GM12874 (cell line): ENCODE measurements at regions not wholly inside any gene's neighbourhood (a gene's known extent, or its start where the extent isn't known, plus 50 kb on each side); places are given as distances from the start of the nearest gene placed in this dataset.

ENCODE experiments used
- TF ChIP-seq, protein P1 (sequence below): IDR thresholded peaks from 2 replicates; pipeline ENCODE4 v1.5.1; 2011; ENCODE audit warnings: low read depth, mild to moderate bottlenecking, control low read depth, low read length, moderate library complexity; ENCODE audit not compliant: insufficient read depth

DNA sequence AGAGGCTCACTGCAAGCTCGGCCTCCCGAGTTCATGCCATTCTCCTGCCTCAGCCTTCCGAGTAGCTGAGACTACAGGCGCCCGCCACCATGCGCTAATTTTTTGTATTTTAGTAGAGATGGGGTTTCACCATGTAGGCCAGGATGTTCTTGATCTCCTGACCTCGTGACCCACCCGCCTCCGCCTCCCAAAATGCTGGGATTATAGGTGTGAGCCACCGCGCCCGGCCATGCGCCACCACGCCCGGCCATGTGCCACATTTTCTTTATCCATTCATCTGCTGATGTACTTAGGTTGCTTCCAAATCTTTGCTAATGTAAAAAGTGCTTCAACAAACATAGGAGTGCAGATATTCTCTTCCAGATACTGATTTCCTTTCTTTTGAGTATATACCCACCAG is 408.6 kb downstream of the CAAP1 start:
- TF ChIP-seq, protein P1, sequence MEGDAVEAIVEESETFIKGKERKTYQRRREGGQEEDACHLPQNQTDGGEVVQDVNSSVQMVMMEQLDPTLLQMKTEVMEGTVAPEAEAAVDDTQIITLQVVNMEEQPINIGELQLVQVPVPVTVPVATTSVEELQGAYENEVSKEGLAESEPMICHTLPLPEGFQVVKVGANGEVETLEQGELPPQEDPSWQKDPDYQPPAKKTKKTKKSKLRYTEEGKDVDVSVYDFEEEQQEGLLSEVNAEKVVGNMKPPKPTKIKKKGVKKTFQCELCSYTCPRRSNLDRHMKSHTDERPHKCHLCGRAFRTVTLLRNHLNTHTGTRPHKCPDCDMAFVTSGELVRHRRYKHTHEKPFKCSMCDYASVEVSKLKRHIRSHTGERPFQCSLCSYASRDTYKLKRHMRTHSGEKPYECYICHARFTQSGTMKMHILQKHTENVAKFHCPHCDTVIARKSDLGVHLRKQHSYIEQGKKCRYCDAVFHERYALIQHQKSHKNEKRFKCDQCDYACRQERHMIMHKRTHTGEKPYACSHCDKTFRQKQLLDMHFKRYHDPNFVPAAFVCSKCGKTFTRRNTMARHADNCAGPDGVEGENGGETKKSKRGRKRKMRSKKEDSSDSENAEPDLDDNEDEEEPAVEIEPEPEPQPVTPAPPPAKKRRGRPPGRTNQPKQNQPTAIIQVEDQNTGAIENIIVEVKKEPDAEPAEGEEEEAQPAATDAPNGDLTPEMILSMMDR = no peak

DNA sequence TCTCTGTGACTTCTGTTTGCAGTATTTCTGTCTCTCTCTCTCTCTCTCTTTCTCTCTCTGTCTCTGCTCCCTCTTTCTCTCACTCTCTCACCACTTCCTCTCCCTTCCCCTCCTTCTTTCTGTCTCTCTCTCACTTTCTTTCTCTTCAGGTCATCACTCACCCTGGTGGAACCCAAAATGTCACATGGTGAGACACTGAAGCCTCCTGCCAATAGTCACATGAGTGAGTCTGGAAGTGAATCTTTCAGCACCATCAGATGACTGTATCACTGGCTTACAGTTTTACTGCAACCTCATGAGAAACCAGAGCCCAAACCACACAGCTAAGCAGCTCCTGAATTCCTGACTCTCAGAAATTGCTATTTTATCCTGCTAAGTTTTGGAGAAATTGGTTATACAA is 414.6 kb downstream of the CAAP1 start:
- TF ChIP-seq, protein P1 = no peak

DNA sequence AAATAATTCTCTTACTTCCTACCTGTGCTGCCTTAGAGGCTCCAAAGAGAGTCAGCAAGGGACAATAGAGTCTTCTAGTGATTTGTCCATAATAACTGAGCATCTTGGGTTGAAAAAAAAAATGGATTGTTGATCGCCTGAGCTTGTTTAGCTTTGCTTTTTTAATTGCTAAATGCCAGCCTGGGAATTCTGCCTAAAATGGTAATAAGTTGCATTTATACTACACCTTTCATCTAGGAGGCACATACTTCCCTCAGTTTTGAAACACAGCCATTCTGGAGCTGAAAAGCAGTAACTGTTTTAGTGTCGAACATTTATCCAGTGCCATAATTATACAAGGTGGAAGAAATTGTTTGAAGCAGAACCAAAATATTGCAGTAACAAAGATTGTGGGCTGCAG is 421.3 kb downstream of the CAAP1 start:
- TF ChIP-seq, protein P1 = no peak

DNA sequence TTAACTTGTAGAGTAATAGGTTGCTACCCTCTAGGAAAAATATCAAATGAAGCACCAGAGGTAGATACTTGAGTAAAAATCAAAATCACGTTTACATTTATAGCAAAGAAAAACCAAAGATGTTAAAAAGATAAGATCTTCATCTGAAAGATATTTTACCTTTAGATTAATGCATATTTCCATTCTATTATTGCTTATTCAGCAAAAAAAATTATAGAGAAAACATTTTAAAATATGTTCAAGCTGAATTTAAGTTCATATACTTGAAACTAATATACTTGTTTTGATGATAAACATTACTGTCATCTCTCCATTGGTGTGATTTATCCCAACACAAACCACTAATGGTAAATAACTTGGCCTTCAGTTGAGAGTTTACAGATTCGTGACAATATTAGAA is 422.3 kb downstream of the CAAP1 start:
- TF ChIP-seq, protein P1 = no peak

DNA sequence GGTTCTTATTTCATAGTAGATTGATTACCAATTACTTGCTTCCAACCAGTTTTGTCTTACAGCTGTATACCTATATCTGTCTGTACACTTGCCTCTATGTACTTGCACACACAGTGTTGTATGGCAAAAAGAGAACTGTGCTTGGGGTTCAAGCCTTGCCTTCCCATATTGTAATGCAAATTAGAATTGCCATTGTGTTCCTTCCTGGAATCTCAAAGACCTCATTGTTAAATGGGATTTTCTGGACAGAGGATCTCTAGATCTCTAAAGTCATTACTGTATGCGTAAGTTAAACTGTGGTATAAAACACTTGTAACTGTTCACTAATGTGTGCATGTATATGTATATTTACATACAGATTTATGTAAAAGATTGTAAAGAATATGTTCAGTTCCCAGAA is 428.8 kb downstream of the CAAP1 start:
- TF ChIP-seq, protein P1 = no peak

DNA sequence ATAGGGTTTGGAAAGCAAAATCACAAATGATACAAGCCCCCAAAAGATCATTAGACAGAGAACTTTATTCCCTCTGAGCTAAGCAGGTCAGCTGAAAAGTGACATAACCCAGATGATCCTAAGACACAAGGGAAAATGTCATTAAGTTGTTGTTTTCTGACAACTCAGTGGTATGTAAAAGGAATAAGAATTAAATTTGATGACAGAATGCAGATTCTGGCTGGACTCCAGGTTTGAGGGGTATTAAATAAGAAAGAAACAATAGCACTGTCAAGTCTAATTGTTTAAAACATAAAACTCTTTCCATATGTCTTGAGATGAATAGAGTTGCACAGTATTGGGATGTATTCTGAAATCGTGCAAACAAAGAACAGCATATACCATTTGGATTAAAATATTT is 429.9 kb downstream of the CAAP1 start:
- TF ChIP-seq, protein P1 = no peak

DNA sequence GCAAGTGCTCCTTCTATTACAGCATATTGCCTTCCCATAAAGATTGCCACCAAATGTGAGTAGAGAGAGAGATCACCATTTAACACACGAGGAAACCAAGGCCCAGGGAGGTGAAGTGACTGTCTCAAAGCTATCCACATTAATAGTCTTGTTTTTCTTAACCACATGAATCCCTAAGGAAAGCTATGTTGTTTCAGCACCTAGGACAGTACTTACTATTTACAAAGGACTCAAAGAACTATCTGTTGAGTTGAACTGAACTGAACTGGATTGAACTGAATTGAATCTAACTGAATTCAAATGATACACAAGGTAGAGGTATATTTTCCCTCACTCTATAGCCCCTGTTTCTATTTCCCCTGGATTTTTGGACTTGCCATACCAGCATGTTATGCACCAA is 430.4 kb downstream of the CAAP1 start:
- TF ChIP-seq, protein P1 = no peak

DNA sequence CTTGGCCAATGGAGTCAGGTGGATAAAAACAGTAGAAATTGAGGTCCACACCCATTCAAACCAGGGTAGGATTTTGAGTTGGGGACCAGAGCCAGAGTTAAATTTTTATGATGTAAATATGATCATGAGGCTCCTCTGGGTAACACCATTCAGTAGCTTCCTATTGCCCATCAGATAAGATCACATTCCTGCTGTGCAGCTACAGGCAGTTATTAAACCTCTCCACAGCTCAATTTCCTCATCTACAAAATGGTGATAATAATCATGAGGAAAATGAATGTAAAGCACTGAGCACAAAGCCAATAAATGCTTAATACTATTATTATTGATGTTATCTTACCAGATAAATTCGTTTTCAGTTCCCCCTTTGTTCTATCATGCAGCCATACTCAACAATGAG is 432.0 kb downstream of the CAAP1 start:
- TF ChIP-seq, protein P1 = no peak
